Fibroblast of skin of abdomen (primary cell): ENCODE measurements at regions not wholly inside any gene's neighbourhood (a gene's known extent, or its start where the extent isn't known, plus 50 kb on each side); places are given as distances from the start of the nearest gene placed in this dataset.
"Not testable (repeated sequence)": the region's sequence is repeated elsewhere in the genome, so short reads cannot be mapped to it uniquely, and the experiment has no call there.

Experiments used
- DNase-seq: peaks from one replicate; pipeline ENCODE4 v3.0.0-alpha.2; 2013

- DNase-seq, result peak; percentile 51
Observed at GRCh38 chr2:224650815-224651439, 65.2 kb downstream of the CCDC195 start.

- DNase-seq, result not testable (repeated sequence)
Observed at GRCh38 chr2:224647684-224648083, 62.5 kb upstream of the CUL3 start.

- DNase-seq, result peak; percentile 10
Observed at GRCh38 chr2:224646242-224646846, 61.2 kb upstream of the CUL3 start.

GRCh38 chr2:224645722-224646121, 60.6 kb upstream of the CUL3 start:
- no peak for DNase-seq

- DNase-seq, result no peak
Observed at GRCh38 chr2:224640679-224641078, 55.5 kb upstream of the CUL3 start.

- no peak for DNase-seq
Observed at GRCh38 chr2:224638301-224638823, 53.2 kb upstream of the CUL3 start.
